HG02571 (cell line): ENCODE measurements at regions not wholly inside any gene's neighbourhood (a gene's known extent, or its start where the extent isn't known, plus 50 kb on each side); places are given as distances from the start of the nearest gene placed in this dataset.

Experiments used
- ATAC-seq: cut with Tn5 transposase; IDR thresholded peaks from one replicate; pipeline ENCODE4 v1.9.1; 2021; ENCODE audit warnings: mild to moderate bottlenecking, moderate library complexity; ENCODE audit not compliant: unreplicated experiment

DNA sequence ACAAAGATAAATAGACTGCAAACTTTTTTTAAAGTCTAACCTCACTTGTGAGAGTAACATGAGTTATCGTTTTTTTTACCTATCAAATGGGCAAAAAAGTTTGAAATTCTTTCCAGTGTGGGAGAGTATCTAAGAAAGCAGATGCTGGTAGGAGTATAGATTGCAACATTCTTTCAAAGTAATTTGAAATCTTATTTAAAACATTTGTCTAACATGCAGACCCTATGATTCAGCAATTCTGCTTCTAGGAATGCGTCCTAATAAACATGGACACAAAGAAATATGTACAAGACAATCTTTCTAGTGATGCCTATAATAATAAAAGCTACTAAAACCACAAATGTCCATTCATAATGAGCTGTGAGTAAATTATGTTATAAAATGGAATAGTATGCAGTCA is 110.4 kb upstream of the TMCC3 start:
- ATAC-seq = no peak

DNA sequence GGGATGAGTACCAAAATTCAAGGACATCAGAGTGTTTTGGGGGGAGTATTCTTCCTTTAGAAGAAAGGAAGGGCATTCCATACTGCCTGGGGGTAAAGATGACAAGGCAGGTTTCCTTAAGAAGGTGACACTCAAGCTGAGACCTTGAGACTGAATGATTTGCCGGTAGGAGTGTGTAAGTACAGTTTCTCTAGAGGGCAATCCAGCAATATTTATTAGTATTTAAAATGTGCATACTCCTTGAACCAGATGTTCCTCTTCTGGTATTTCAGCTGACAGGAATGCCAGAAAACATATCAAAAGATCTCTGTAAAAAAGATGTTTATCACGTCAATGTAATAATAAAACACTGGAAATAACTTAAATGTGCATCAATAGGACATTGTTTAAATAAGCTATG is 106.4 kb upstream of the TMCC3 start:
- no peak for ATAC-seq

DNA sequence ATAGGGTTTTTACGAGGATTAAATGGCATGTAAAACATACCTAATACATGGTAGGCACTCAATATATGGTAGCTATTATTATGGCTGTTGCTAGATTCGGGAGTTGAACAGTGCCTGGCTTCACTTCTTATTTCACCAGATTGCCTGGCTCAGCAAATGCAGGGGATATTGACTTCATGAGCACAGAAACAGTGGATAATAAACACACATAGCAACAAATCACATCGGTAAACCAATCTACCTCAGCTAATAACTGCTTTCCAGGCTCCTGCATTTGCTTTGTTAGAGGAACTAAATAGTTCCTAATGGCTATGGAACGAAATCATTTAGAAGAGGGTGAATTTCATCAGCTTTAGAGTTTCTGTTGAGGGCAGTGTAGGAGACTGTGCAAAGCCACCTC is 105.2 kb upstream of the TMCC3 start:
- ATAC-seq = no peak

DNA sequence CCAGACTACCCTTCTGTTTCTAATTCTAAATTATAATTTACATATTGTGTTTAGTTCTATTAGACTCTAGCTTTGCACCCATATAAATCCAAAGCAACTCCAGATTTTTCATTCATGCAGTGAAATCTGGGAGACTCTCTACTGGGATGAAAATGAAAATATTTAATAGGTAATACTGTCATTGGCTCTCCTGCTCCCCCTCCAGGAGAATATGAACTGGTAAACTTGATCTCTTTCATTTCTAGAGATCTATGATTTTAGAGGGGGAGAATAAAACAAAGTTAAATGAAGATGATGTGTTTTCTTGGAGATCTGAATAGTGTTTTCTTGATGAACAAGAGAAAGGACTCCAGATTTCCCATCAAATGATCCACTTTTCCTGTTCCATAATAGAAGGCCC is 104.3 kb upstream of the TMCC3 start:
- no peak for ATAC-seq

DNA sequence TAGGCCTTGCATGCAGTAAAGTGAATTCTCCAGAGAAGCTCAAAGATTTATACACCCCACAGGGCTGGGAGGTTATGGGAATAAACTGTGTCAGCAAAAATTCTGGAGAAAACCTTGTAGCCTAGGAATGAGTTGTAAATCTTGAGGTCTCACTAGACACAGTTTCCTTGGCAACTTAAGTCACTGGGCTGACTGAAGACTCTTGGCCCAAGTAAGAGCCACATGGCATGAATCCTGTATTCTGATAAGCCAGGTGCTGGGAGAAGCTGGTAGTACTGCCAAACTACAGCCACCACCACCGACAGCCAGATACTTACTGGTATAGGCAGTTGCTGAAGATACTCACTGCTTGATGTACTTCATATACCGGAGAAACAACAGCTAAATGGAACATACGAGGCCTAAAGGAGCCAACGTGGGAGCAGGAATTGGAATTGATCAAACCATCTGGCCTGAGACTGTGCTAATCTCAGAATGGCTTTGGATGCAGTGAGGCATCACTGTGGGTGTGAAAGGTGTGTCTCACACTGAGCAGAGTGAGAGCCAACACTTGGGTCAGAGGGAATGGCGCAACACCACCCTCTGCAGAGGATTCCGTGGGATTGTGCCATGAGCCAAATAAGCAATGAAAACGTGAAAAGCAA is 102.8 kb upstream of the TMCC3 start:
- ATAC-seq = no peak

DNA sequence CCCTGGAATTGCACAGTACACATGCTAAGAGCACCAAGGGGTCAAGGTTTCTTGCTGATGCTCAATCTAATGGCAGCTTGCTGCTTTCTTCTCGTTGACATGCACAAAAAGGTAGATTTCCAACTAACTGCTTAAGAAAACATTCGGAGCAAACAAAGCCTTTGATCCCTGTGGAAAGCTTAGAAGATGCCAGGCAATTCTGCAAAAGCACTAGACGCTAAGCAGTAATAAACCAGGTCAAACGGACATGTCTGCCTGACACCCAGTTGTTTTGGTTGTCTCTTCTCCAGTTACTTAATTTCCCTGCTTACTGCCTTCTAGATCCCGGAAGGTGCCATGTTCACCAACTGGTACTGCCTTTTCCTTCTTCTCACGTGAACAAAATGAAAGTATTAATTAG is 100.5 kb upstream of the TMCC3 start:
- no peak for ATAC-seq

DNA sequence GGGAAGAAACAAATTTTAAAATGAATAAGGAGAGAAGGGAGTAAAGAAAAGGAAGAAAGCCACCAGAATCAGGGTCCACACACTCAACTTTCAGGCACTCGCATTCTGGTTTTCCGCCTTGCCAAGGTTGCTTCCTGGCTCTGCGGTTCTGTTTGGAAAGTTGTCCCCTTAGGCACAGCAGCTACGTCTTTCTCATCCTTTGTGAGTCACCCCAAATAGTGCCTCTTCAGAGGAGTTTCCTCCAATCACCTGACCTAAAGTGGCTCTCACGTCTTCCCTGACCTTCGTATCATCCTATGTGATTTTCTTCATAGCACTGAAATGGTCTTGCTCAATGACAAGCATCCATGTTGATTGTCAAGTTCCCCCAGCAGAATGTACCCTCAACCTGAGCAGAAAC is 99.5 kb upstream of the TMCC3 start:
- no peak for ATAC-seq

DNA sequence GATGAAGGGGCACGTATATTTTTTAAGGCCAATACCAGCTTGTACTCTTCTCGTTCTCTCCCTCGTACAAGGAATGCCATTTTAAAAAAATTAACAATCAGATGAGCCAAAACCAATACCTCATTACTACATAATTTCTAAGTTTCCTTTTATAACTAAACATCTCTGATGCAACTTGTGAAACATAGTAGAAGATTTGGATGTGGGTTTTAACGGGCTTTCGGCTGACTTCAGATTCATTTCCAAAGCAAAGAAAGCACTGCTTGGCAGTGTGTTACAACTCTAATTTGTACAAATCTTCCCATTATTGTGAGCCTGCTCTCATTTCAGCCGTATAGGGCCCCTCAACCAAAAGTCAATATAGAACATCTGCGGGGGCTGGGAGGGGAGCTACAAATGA is 99.1 kb upstream of the TMCC3 start:
- ATAC-seq = no peak

DNA sequence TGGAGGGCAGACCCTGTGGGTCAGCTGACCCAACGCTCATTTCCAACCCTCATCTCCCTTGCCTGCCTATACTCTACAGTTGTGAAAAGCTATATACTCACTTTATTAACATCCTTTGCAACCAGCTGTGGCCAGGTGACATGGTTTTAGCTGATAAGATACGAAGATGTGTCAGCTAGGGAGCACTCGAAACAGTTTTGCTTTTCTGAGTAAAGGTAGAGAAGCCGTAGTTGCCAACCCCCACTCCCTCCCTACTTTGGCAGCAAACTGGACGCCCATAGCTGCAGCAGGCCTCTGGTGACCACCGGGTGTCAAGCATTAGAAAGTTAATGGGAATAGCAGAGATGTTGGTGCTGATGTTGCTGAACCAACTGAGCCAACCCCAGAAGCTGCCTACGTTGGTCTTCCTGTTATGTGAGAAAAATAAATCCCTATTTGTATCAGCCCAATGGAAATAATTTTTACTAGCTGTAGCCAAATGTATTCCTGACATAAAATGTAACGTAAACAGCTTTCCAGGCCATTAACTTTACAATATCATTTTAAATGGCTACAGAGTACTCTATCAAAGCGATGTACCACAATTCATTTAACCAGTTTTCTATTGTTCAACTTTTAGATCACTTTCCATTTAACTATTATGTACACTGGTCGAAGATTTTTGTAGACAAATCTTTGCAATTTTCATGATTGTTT is 98.5 kb upstream of the TMCC3 start:
- no peak for ATAC-seq

DNA sequence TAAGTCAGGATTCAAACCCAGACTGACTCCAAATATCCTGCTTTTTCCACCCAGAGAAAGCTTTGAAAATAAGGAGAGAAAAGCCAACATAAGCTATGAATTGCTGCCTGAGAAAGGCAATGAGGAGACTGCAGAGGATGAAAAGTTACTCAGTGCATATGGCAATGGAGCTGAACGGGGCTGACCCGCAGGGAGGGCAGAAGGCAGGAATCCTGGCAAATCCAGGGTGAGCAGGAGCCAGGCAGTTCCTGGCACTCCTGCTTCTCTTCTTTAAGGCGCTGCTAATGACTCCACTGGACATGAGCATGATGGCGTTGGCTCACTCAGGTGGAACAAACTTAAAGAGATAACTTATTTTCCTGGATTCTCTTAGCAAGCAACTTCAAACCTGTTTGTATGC is 95.2 kb upstream of the TMCC3 start:
- ATAC-seq = no peak

DNA sequence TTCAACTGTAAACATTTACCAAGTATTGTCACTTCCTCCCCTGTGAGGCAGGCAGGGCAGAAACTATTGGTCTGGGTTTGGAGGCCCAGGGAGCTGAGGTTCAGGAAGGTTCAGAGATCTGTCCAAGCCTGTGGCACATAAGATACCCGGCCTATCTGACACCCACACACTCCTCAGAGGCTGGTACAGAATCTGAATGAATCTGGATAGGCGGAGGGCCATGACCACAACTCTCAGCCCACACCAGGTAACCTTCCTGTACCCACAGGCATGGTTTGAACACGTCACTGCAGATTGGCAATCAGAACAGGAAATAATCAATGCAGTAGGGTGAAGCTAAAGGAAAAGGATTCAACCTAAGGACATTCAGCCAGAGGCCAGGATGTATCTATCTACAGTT is 92.8 kb upstream of the TMCC3 start:
- no peak for ATAC-seq

DNA sequence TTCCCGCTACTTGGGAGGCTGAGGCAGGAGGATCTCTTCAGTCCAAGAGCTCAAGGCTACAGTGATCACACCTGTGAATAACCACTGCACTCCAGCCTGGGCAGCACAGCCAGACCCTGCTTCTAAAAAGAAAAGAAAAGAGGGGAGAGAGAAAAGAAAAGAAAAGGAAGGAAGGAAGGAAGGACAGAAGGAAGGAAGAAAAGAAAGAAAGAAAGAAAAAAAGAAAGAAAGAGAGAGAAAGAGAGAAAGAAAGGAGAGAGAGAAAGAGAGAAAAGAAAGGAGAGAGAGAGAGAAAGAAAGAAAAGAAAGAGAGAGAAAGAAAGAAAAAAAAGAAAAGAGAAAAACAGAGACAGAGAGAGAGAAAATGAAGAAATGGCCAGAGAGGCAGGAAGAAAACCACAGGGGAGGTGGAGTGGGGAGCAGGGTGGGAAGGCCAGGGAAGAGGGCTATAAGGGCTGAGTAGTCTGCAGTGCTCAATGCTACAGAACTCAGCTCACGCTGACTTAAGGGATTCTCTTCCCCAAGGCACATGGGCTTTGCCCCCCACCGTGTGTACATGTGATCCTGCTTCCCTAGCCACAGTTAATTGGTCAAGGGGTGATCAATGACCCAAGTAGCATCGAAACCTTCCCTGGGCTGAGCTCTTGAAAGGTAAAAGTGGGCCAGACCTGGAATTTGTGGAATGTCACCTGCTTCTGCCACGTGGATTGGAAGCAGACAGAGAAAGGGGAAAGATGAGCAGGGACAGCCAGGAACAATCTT is 90.4 kb upstream of the TMCC3 start:
- ATAC-seq = no peak

DNA sequence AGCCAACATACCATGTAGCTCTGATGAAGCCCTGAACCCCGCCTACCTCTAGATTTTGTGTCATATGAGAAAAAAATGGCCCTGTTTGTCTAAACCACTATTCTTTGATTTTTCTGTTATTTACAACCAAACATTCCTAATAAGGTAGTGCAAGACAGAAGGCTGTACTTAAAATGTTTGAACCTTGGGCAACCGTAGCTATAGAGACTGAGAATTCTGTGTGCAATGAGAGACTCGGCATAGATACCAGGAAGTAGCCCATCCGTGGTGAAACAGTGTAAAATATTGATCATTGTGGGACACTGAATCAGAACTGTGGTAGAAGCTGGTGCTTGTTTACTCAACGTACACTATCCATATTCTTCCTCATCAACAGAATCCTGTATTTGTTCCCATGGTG is 86.5 kb upstream of the TMCC3 start:
- no peak for ATAC-seq

DNA sequence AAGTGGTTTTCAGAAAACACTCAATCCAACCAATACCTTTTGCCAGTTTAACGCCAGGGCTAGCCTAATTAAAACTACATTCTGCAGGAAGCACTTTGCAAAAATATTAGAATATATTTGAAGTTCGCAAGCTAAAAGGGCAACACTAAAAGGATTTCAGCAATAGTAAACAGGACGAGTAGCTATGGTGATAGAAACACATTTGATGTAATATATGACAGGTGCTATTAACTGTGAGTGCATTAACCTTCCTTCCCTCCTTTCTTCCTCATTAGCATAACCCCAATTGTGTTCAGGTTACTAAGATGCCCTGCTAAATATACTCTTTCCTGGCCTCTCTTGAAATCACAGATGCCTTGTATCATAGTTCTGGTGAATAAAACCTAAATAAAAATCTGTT is 85.6 kb upstream of the TMCC3 start:
- no peak for ATAC-seq

DNA sequence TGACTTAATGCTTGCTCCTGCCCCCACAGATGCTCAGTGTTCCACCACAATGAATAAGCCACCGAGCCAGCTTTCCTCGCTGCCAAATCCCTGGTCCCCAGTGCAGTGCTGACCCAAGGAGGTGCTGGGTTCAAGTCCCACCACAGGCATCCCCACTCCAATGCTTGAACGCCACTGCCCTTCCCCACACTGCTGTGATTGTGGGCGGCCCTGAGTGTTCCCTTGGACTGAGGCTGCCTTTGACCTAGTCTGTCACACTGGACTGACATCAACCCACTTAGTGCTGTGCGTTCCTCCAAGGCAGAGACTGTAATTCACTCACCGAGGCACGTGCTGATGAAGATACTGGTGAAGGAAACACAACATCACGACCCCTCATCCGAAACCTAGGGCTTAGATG is 83.4 kb upstream of the TMCC3 start:
- ATAC-seq = no peak

DNA sequence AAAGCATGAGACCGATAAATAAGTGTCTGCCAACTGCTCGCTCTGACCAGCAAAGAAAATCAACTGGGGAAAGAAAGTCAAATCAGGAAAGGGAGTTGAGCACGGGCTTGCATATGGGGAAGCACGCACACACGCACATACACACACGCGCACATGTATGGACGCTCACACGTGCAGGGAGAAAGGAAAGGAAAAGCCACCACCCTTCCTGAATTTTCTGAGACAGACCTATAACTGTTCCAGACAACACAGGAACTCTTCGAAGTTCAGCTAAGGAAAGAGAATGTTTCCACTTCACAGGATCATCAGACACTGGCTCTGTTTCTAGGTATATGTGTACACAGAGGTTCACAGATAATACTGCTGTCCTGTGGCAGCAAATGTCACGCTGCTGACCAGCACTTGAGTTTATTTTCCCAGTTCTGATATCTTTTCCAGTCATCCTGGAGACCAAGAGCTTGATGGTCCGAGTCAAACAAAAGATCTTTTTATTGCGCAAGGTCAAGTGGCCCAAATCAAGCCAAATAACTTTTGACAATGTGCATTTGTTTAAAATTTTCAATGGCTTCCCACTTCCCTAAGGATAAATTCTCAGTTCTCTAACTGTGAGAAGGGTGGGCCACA is 82.1 kb upstream of the TMCC3 start:
- ATAC-seq = no peak

DNA sequence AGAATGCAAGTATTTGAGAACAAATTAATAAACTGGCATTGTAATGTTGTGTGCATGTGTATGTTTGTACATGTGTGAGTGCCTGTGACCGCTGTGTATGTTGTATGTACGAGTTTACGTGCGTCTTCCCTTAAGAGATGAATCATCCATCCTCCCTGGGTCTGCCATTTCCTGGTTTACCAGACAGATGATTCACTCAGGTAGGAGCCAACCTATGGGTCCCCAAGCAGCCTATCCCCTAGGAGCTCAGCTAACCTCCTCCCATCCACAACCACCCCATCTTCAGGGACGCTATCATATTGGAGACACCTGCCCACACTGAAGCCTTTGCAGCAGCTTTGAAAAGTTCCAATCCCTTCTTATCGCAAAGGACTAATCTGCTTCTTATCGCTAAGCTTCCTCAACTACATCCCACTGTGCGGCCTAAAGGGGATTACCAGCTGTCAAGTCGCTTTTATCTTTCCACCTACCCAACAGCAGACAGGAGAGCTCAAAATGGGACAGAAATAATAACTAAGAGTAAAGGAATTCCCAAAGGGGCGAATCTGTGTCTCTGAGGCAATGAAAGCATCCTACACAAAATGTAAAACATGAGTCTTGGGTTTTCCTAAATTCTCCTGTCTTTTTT is 81.5 kb upstream of the TMCC3 start:
- ATAC-seq = no peak

DNA sequence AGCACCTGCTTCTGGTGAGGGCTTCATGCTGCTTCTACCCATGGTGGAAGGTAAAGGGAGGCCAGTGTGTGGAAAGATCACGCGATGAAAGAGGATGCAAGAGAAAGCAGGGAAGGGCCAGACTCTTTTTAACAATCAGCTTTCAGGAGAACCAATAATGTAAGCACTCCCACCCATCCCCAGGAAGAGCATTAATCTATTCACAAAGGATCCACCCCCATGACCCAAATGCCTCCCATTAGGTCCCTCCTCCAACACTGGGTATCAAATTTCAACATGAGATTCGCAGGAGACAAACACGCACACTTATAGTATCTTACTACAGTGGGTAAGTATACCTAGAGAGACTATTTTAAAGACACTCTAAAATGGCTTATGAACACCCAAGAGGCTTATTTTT is 80.5 kb upstream of the TMCC3 start:
- ATAC-seq = no peak

DNA sequence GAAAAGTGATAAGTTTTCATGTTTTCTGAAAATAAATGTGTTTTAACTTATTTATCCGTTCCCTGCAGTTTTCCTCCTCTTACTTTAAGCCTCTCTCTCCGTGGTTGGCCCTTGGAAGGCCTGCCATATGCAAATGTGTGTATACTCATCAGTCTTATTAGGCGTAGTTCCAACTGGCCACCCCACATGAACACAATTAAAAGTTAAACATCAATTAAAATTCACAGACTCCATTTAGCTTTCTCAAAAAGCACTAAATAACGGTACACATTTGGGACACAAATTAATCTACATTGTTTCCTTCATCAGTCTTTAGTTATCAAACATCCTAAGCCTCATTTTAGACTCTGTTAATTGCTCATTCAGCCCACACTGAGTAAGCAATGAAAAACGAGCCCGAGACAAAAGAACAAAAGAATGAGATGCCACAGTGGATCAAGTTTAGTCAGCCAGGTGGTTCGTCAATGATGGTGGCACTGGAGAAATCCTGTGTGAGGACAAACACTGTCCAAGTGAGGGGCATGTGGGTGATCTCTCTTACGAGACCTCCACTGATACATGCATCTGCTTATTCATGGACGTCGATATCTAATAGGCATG is 76.0 kb upstream of the TMCC3 start:
- ATAC-seq = no peak

DNA sequence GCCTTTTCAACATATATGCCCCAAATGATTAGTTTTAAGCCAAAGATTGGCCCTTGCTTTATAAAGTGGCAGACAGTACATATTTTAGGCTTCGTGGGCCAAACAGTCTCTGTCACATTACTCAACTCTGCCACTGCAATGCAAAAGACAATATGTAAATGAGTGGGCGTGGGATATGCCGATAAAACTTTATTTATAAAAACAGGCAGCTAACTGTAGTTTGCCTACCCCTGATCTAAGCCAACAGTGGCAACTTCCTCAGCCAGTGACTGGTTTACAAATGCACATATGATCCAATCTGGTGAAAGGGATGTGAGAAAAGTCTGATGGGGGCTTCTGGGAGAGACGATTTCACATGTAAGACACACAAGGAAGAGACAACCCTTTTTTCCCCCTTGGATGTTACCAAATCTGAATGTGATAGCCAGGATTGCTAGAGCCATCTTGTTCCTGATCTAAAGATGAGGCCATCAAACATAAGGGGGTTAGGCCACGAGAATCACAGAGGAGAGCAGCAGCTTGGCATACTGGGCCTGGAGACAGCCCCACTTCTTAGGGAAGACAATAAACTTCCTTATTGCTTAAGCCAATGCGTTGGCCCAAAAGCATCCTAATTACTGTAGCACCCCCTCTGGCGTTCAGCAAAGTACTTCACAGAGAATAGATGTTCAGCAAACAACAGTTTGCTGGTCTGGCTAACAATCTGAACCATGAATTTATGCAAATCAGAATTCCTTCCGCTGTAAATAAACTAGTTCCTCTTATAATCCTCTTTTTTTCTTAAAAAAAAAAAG is 75.2 kb upstream of the TMCC3 start:
- no peak for ATAC-seq
